NCI-H446 treated with DMSO at 0.1 percent for 48 hours (cell line): ENCODE measurements at regions not wholly inside any gene's neighbourhood (a gene's known extent, or its start where the extent isn't known, plus 50 kb on each side); places are given as distances from the start of the nearest gene placed in this dataset.
"Not testable (repeated sequence)": the region's sequence is repeated elsewhere in the genome, so short reads cannot be mapped to it uniquely, and the experiment has no call there.

Experiments
- DNase-seq: peaks from one replicate; lab custom pipeline; 2025; lab: John Stamatoyannopoulos, UW

GRCh38 chr6:96276305-96276704 is 245.3 kb upstream of the UFL1 start:
- DNase-seq, result no peak

GRCh38 chr6:96276856-96277255 is 244.8 kb upstream of the UFL1 start:
- no peak for DNase-seq

GRCh38 chr6:96279084-96279483 is 242.5 kb upstream of the UFL1 start:
- no peak for DNase-seq

GRCh38 chr6:96286503-96286902 is 235.1 kb upstream of the UFL1 start:
- DNase-seq, result no peak

- no peak for DNase-seq
Observed at GRCh38 chr6:96299525-96299924, 222.1 kb upstream of the UFL1 start.

GRCh38 chr6:96301023-96301422 is 220.6 kb upstream of the UFL1 start:
- no peak for DNase-seq

- no peak for DNase-seq
Observed at GRCh38 chr6:96301781-96302180, 219.8 kb upstream of the UFL1 start.

GRCh38 chr6:96302991-96303390 is 218.6 kb upstream of the UFL1 start:
- no peak for DNase-seq

- DNase-seq, result no peak
Observed at GRCh38 chr6:96304997-96305396, 216.6 kb upstream of the UFL1 start.

GRCh38 chr6:96330884-96331283 is 190.7 kb upstream of the UFL1 start:
- no peak for DNase-seq

- DNase-seq, result no peak
Observed at GRCh38 chr6:96340164-96340563, 181.4 kb upstream of the UFL1 start.

GRCh38 chr6:96345501-96345900 is 176.1 kb upstream of the UFL1 start:
- DNase-seq, result no peak

- no peak for DNase-seq
Observed at GRCh38 chr6:96381246-96381645, 140.4 kb upstream of the UFL1 start.

- peak; percentile 57 for DNase-seq
Observed at GRCh38 chr6:96391776-96392360, 129.7 kb upstream of the UFL1 start.

GRCh38 chr6:96394727-96395126 is 126.9 kb upstream of the UFL1 start:
- no peak for DNase-seq

- DNase-seq, result no peak
Observed at GRCh38 chr6:96410467-96410866, 111.1 kb upstream of the UFL1 start.

GRCh38 chr6:96420294-96420693 is 101.3 kb upstream of the UFL1 start:
- DNase-seq, result no peak

GRCh38 chr6:96433950-96434349 is 87.7 kb upstream of the UFL1 start:
- DNase-seq, result no peak

- DNase-seq, result no peak
Observed at GRCh38 chr6:96436398-96436797, 85.2 kb upstream of the UFL1 start.

- DNase-seq, result not testable (repeated sequence)
Observed at GRCh38 chr6:96437228-96437627, 84.4 kb upstream of the UFL1 start.

GRCh38 chr6:96450082-96450769 is 71.4 kb upstream of the UFL1 start:
- no peak for DNase-seq

- no peak for DNase-seq
Observed at GRCh38 chr6:96450770-96451130, 70.9 kb upstream of the UFL1 start.

- DNase-seq, result no peak
Observed at GRCh38 chr6:96458771-96459170, 62.8 kb upstream of the UFL1 start.

GRCh38 chr6:96460052-96460700 is 61.4 kb upstream of the UFL1 start:
- no peak for DNase-seq
